ENCODE measurements at regions not wholly inside any gene's neighbourhood (a gene's known extent, or its start where the extent isn't known, plus 50 kb on each side); places are given as distances from the start of the nearest gene placed in this dataset.

DNA sequence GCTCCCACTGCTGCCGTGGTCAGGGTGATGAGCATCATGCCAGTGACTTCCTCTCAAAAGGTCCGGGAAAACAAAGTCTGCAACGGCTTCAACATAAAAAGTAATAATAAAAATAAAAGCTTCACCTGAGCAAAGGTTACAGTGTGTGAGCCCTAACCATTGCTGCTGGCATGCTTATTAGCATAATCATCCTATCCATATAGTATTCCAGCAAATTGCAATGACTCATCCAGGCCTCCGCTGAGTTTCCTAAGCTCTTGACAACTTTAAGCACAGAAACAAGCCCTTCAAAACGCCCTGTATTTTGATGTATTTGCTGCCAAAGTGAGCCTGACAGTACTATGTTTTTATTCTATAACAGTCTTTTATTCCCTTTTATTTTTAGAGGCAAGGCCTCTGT, 100.5 kb downstream of the AASDH start:
- peaks cover 6% of the 10 kb centered on the region for H3K4me1 ChIP-seq (ENCODE audit: insufficient read depth, low read length)
- intact Hi-C loops (cut with micrococcal nuclease) = no loop called here
- H3K36me3 ChIP-seq (ENCODE audit: insufficient read depth, low read length) = no peaks in the 10 kb centered on the region
- Mint-ChIP-seq H3K36me3 (no peaks in the 10 kb centered on the region), H3K27ac (no peak overlapping the region), H3K4me1 (peaks cover 9 to 13% (median 11%) of the 10 kb centered on the region in 4 donors), H3K4me3 (no peak overlapping the region), H3K9me3 (peaks cover 0 to 5% (median 0%) of the 10 kb centered on the region in 8 donors), H3K27me3 (no peaks in the 10 kb centered on the region)
- H3K27ac ChIP-seq (ENCODE audit: low read depth, low read length) = no peak overlapping the region
- CTCF ChIA-PET (ENCODE audit: partially characterized antibody) = interaction anchor here (1.1 kb wide), 1 partner anchor 12 kb away, joined by 3 read pairs; no protein-coding TSS in a partner anchor
- no peak overlapping the region for H3K4me3 ChIP-seq (ENCODE audit: low read length in 2 of 2)
- no peaks in the 10 kb centered on the region for H3K9me3 ChIP-seq (ENCODE audit: control insufficient read depth in 1 of 2, low read length in 2 of 2)
- DNase-seq = no peak
- no peaks in the 10 kb centered on the region for H3K27me3 ChIP-seq (ENCODE audit: insufficient read depth, low read length)
- POLR2A ChIA-PET (ENCODE audit: partially characterized antibody) = no interaction called here

DNA sequence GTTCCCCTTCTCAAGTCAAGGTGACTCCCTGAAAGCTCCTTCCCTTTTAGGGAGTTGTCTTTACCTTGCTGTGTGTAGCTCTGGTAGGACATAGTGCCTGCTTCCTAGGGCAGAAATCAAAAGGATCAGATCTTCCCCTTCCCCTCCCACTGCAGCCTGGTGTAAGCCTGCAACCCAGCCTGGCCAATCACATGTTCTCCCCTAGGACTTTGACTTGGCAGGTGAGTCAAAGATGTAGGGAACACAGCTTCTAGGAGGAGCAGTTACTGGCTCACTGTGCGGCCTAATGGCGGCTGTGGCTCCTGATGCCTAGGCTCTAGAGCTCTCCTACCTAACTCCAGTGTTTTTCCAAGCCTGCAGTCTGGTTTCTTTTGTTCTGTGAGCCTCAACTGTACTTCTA, 103.9 kb downstream of the AASDH start:
- Histone ChIP-seq H3K4me3 (ENCODE audit: low read length in 2 of 2) (no peak overlapping the region), H3K36me3 (ENCODE audit: insufficient read depth, low read length) (no peaks in the 10 kb centered on the region), H3K9me3 (ENCODE audit: control insufficient read depth in 1 of 2, low read length in 2 of 2) (no peaks in the 10 kb centered on the region), H3K4me1 (ENCODE audit: insufficient read depth, low read length) (no peaks in the 10 kb centered on the region), H3K27me3 (ENCODE audit: insufficient read depth, low read length) (no peaks in the 10 kb centered on the region), H3K27ac (ENCODE audit: low read depth, low read length) (no peak overlapping the region)
- H3K4me3 Mint-ChIP-seq = no peak overlapping the region
- no peak for DNase-seq
- intact Hi-C loops (cut with micrococcal nuclease) = no loop called here
- no peaks in the 10 kb centered on the region for H3K36me3 Mint-ChIP-seq
- peaks cover 0 to 3% (median 0%) of the 10 kb centered on the region in 8 donors for H3K9me3 Mint-ChIP-seq
- no peaks in the 10 kb centered on the region for H3K27me3 Mint-ChIP-seq
- no peak overlapping the region for H3K27ac Mint-ChIP-seq
- no peaks in the 10 kb centered on the region for H3K4me1 Mint-ChIP-seq
- ChIA-PET CTCF (ENCODE audit: partially characterized antibody) (interaction anchor here (1.1 kb wide), 1 partner anchor 13 kb away, joined by 3 read pairs; no protein-coding TSS in a partner anchor), POLR2A (ENCODE audit: partially characterized antibody) (no interaction called here)

DNA sequence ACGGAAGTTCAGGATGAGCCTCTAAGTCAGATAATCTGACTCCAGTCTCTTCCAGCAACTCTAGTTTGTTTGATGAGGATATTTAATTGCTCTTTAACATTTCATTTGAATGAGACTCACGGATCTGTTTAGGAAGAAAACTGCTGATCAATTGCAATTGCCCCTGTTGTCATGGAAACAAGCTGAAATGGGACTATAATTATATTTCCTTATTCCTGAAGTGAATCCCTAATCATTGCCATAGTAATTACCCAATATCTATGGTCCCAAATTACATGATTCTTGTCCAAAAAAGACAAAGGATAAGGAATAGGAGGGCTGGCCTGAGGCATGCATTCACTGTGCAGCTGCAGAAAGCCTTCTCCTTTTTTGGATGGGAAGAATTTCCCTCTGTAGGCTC, 105.3 kb downstream of the AASDH start:
- ChIA-PET CTCF (ENCODE audit: partially characterized antibody) (interaction anchor here (1.2 kb wide), 1 partner anchor 19 kb away, joined by 3 read pairs; no protein-coding TSS in a partner anchor), POLR2A (ENCODE audit: partially characterized antibody) (no interaction called here)
- Mint-ChIP-seq H3K36me3 (no peaks in the 10 kb centered on the region), H3K9me3 (peaks cover 0 to 3% (median 0%) of the 10 kb centered on the region in 8 donors), H3K27ac (no peak overlapping the region), H3K4me3 (no peak overlapping the region), H3K27me3 (peaks cover under 1 to 4% of the 10 kb centered on the region in 2 donors), H3K4me1 (no peaks in the 10 kb centered on the region)
- Histone ChIP-seq H3K4me1 (ENCODE audit: insufficient read depth, low read length) (no peaks in the 10 kb centered on the region), H3K27ac (ENCODE audit: low read depth, low read length) (no peak overlapping the region), H3K27me3 (ENCODE audit: insufficient read depth, low read length) (no peaks in the 10 kb centered on the region), H3K4me3 (ENCODE audit: low read length in 2 of 2) (no peak overlapping the region), H3K36me3 (ENCODE audit: insufficient read depth, low read length) (no peaks in the 10 kb centered on the region), H3K9me3 (ENCODE audit: control insufficient read depth in 1 of 2, low read length in 2 of 2) (no peaks in the 10 kb centered on the region)
- no peak for DNase-seq
- intact Hi-C loops (cut with micrococcal nuclease) = no loop called here

DNA sequence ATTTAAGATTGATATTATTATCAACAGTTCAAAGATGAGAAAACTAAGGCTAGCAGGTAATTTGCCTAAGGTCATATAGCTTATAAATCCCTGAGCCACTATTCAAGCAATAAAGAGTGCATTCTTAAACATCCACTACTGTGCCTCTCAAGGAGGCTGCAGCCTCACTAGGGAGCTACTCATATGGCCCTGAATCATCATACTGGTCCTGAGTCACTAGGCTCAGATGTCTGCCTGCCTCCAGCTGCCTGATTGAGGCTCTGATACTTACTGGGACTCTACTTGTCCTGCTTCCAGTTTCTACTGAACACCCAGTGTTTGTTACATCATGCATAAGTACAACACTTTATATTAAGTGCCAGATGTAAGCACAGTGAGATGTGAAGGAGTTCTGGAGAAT, 110.7 kb downstream of the AASDH start:
- POLR2A ChIA-PET (ENCODE audit: partially characterized antibody) = no interaction called here
- H3K9me3 Mint-ChIP-seq = peaks cover 0 to 3% (median 0%) of the 10 kb centered on the region in 8 donors
- Histone ChIP-seq H3K4me3 (ENCODE audit: low read length in 2 of 2) (no peak overlapping the region), H3K9me3 (ENCODE audit: control insufficient read depth in 1 of 2, low read length in 2 of 2) (no peaks in the 10 kb centered on the region), H3K4me1 (ENCODE audit: insufficient read depth, low read length) (no peaks in the 10 kb centered on the region), H3K36me3 (ENCODE audit: insufficient read depth, low read length) (no peaks in the 10 kb centered on the region), H3K27me3 (ENCODE audit: insufficient read depth, low read length) (no peaks in the 10 kb centered on the region), H3K27ac (ENCODE audit: low read depth, low read length) (no peak overlapping the region)
- no peak overlapping the region for H3K4me3 Mint-ChIP-seq
- no peaks in the 10 kb centered on the region for H3K36me3 Mint-ChIP-seq
- intact Hi-C loops (cut with micrococcal nuclease) = no loop called here
- H3K4me1 Mint-ChIP-seq = peaks cover 0 to 2% (median 0%) of the 10 kb centered on the region in 4 donors
- CTCF ChIA-PET (ENCODE audit: partially characterized antibody) = no interaction called here
- H3K27ac Mint-ChIP-seq = no peak overlapping the region
- no peak for DNase-seq
- H3K27me3 Mint-ChIP-seq = peaks cover 14 to 18% of the 10 kb centered on the region in 2 donors

DNA sequence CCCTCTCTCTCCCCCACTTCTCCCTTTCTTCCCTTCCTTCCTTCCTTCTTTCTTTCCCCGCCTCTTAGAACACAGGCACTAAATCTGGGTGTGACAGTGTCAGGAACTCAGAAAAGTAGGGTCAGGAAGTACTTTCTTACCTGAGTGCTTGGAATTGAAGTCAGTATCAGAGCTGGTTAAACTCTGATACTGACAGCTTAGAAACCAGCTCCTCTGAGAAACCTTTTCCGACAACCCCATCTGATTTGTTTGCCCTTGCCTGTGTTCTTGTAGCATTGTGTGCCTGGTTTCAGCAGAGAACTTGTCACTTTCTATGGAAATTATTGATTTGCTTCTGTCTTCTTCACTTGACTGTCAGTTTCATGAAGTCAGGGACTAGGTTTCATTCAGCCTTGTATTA, 113.9 kb downstream of the AASDH start:
- H3K9me3 ChIP-seq (ENCODE audit: control insufficient read depth in 1 of 2, low read length in 2 of 2) = no peaks in the 10 kb centered on the region
- no peaks in the 10 kb centered on the region for H3K27me3 ChIP-seq (ENCODE audit: insufficient read depth, low read length)
- H3K4me3 ChIP-seq (ENCODE audit: low read length in 2 of 2) = no peak overlapping the region
- intact Hi-C loops (cut with micrococcal nuclease) = no loop called here
- H3K27me3 Mint-ChIP-seq = peaks cover 14 to 26% of the 10 kb centered on the region in 2 donors
- peaks cover 0 to 2% (median 0%) of the 10 kb centered on the region in 4 donors for H3K4me1 Mint-ChIP-seq
- ChIA-PET POLR2A (ENCODE audit: partially characterized antibody) (no interaction called here), CTCF (ENCODE audit: partially characterized antibody) (no interaction called here)
- no peak overlapping the region for H3K27ac Mint-ChIP-seq
- no peaks in the 10 kb centered on the region for H3K36me3 Mint-ChIP-seq
- H3K9me3 Mint-ChIP-seq = peaks cover 0 to 3% (median 0%) of the 10 kb centered on the region in 8 donors
- no peak overlapping the region for H3K27ac ChIP-seq (ENCODE audit: low read depth, low read length)
- no peak overlapping the region for H3K4me3 Mint-ChIP-seq
- no peak for DNase-seq
- H3K36me3 ChIP-seq (ENCODE audit: insufficient read depth, low read length) = no peaks in the 10 kb centered on the region
- H3K4me1 ChIP-seq (ENCODE audit: insufficient read depth, low read length) = no peaks in the 10 kb centered on the region

DNA sequence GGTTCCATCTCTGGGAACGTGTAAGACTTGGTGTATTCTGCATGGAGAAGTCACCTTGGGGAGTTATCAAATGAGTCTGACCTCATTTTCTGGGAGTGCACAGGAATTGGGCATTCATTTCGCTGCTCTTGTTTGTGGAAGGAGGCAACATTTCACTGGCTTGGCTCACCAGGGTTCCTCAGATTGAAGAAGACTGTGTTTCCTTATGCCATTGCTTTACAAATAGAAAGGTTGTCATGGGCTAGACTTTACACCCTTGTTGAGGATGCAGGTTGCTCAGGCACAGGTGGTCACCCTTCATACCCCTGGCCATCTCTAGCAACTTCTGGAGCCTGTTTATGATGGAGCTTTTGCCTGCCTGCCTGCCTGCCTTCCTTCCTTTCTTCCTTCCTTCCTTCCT, 114.4 kb downstream of the AASDH start:
- intact Hi-C loops (cut with micrococcal nuclease) = no loop called here
- no peak overlapping the region for H3K27ac ChIP-seq (ENCODE audit: low read depth, low read length)
- no peaks in the 10 kb centered on the region for H3K36me3 Mint-ChIP-seq
- ChIA-PET POLR2A (ENCODE audit: partially characterized antibody) (no interaction called here), CTCF (ENCODE audit: partially characterized antibody) (no interaction called here)
- no peaks in the 10 kb centered on the region for H3K9me3 ChIP-seq (ENCODE audit: control insufficient read depth in 1 of 2, low read length in 2 of 2)
- H3K4me3 ChIP-seq (ENCODE audit: low read length in 2 of 2) = no peak overlapping the region
- no peak for DNase-seq
- H3K9me3 Mint-ChIP-seq = peaks cover 0 to 3% (median 0%) of the 10 kb centered on the region in 8 donors
- no peak overlapping the region for H3K4me3 Mint-ChIP-seq
- peaks cover 14 to 26% of the 10 kb centered on the region in 2 donors for H3K27me3 Mint-ChIP-seq
- H3K27ac Mint-ChIP-seq = no peak overlapping the region
- peaks cover 0 to 2% (median 0%) of the 10 kb centered on the region in 4 donors for H3K4me1 Mint-ChIP-seq
- no peaks in the 10 kb centered on the region for H3K4me1 ChIP-seq (ENCODE audit: insufficient read depth, low read length)
- no peaks in the 10 kb centered on the region for H3K27me3 ChIP-seq (ENCODE audit: insufficient read depth, low read length)
- H3K36me3 ChIP-seq (ENCODE audit: insufficient read depth, low read length) = no peaks in the 10 kb centered on the region

DNA sequence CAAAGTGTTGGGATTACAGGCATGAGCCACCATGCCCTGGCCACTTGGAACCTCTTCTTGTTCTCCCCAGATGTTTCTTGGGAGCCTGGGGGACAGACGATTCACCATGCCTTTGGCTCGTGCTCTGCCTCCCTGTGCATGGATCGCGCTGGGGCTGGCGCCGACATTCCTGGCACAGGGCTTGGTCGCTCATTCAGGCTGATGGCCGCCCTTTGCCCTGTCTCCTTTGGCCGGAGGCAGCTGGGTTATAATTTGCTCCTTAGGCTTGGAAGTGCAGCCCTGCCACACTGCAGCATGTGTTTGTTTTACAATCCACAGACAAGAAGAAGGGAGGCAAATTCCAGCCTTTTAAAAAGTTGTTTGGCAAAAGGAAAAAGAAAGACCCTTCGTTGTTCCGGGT, 115.3 kb downstream of the AASDH start:
- no peak overlapping the region for H3K4me3 Mint-ChIP-seq
- H3K9me3 Mint-ChIP-seq = peaks cover 0 to 3% (median 0%) of the 10 kb centered on the region in 8 donors
- intact Hi-C loops (cut with micrococcal nuclease) = no loop called here
- ChIA-PET POLR2A (ENCODE audit: partially characterized antibody) (no interaction called here), CTCF (ENCODE audit: partially characterized antibody) (no interaction called here)
- no peaks in the 10 kb centered on the region for H3K9me3 ChIP-seq (ENCODE audit: control insufficient read depth in 1 of 2, low read length in 2 of 2)
- H3K27me3 Mint-ChIP-seq = peaks cover 13 to 22% of the 10 kb centered on the region in 2 donors
- H3K36me3 ChIP-seq (ENCODE audit: insufficient read depth, low read length) = no peaks in the 10 kb centered on the region
- no peak overlapping the region for H3K4me3 ChIP-seq (ENCODE audit: low read length in 2 of 2)
- no peak for DNase-seq
- no peak overlapping the region for H3K27ac Mint-ChIP-seq
- H3K27me3 ChIP-seq (ENCODE audit: insufficient read depth, low read length) = no peaks in the 10 kb centered on the region
- H3K4me1 Mint-ChIP-seq = peaks cover 0 to 2% (median 0%) of the 10 kb centered on the region in 4 donors
- no peak overlapping the region for H3K27ac ChIP-seq (ENCODE audit: low read depth, low read length)
- H3K36me3 Mint-ChIP-seq = no peaks in the 10 kb centered on the region
- H3K4me1 ChIP-seq (ENCODE audit: insufficient read depth, low read length) = no peaks in the 10 kb centered on the region

DNA sequence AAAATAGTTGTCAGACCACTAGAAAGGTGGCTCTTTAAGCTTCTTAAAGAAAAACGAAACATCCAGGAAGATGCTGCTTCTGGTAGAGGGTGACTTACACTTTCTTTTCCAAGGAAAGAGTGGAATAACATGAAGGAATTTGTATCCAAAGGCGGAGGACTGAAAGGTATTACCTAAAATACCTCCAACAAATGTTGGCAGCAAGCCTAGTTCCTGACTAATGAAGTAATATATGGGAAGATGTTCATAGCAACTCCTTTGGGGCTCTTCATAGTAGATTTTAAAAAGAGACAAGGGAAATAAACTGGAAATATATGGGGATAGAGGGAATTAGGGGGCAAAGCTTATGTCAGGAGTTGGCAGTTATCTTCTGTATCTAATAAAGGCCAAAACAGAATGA, 116.2 kb downstream of the AASDH start:
- intact Hi-C loops (cut with micrococcal nuclease) = no loop called here
- Histone ChIP-seq H3K4me3 (ENCODE audit: low read length in 2 of 2) (no peak overlapping the region), H3K27me3 (ENCODE audit: insufficient read depth, low read length) (no peaks in the 10 kb centered on the region), H3K9me3 (ENCODE audit: control insufficient read depth in 1 of 2, low read length in 2 of 2) (no peaks in the 10 kb centered on the region), H3K36me3 (ENCODE audit: insufficient read depth, low read length) (no peaks in the 10 kb centered on the region), H3K27ac (ENCODE audit: low read depth, low read length) (no peak overlapping the region), H3K4me1 (ENCODE audit: insufficient read depth, low read length) (no peaks in the 10 kb centered on the region)
- POLR2A ChIA-PET (ENCODE audit: partially characterized antibody) = no interaction called here
- Mint-ChIP-seq H3K4me1 (peaks cover 0 to 2% (median 0%) of the 10 kb centered on the region in 4 donors), H3K9me3 (no peaks in the 10 kb centered on the region), H3K36me3 (no peaks in the 10 kb centered on the region), H3K27ac (no peak overlapping the region), H3K27me3 (peaks cover 12 to 18% of the 10 kb centered on the region in 2 donors), H3K4me3 (no peak overlapping the region)
- no peak for DNase-seq
- CTCF ChIA-PET (ENCODE audit: partially characterized antibody) = interaction anchor here (1.3 kb wide), 1 partner anchor 12 kb away, joined by 3 read pairs; no protein-coding TSS in a partner anchor
